ENCODE measurements at regions not wholly inside any gene's neighbourhood (a gene's known extent, or its start where the extent isn't known, plus 50 kb on each side); places are given as distances from the start of the nearest gene placed in this dataset.

DNA sequence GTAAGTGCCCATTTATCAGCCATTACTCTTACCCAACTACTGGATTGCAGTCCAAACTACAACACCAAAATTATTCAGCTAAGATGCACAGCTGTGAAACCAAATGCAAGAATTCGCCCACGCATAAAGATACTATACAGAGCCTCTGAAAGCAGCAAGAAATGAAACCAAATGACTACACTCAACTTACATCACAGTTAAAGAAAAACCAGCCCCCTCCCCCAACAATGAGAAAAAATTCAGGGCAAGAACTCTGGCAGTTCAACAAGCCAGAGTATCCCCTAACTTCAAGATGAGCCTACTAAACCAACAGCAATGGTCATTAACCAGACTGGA lies 209.1 kb upstream of the VWC2 start:
- H3K9me3 ChIP-seq (replicated peaks in 1 of 11) = peaks cover 0 to 22% (median 0%) of the 10 kb centered on the region in 11 experiments; a peak in 6 of 22 replicates
- H4K20me1 ChIP-seq = no peaks in the 10 kb centered on the region
- H3K4me1 ChIP-seq = peaks cover 0 to 6% (median 0%) of the 10 kb centered on the region in 10 experiments; a peak in 3 of 20 replicates
- no peaks in the 10 kb centered on the region for H3K27me3 ChIP-seq
- no peaks in the 10 kb centered on the region for H3K36me3 ChIP-seq
- no peak for TF ChIP-seq Cebpa-rat (IDR thresholded peaks at IDR 0.05)
- H3K9ac ChIP-seq = no peak overlapping the region
- H3K4me2 ChIP-seq = peak overlapping the region in 1 of 11 experiments; percentile 9; a peak in 1 of 22 replicates
- no peak overlapping the region for H3K4me3 ChIP-seq
- H3K27ac ChIP-seq = no peak overlapping the region

DNA sequence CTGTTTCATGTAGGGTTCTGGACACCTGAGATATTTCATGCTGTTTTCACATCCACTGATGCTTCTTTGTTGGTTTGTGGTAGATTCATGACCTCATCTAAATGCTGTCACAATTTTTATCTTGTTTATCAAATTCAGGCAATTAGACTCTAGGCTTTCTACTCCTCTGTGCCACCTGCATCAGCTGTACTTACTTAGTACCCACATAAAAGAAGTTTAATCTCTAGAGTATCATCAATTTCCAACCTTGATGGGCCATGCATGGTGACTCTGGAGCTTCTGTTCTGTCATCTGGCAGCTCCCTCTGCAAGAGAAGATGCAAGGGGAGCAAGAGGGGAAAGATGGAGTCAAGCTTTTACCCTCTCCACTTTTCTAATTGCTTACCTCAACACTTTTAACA lies 195.9 kb upstream of the VWC2 start:
- Histone ChIP-seq H3K4me2 (no peak overlapping the region), H3K27me3 (no peaks in the 10 kb centered on the region), H3K27ac (no peak overlapping the region), H3K9ac (no peak overlapping the region), H3K36me3 (no peaks in the 10 kb centered on the region), H4K20me1 (no peaks in the 10 kb centered on the region), H3K4me1 (peaks cover 0 to 33% (median 17%) of the 10 kb centered on the region in 10 experiments; a peak in 10 of 20 replicates), H3K9me3 (replicated peaks in 1 of 11) (peaks cover 0 to 2% (median 0%) of the 10 kb centered on the region in 11 experiments; a peak in 2 of 22 replicates), H3K4me3 (no peak overlapping the region)
- TF ChIP-seq Cebpa-rat (IDR thresholded peaks at IDR 0.05) = no peak

DNA sequence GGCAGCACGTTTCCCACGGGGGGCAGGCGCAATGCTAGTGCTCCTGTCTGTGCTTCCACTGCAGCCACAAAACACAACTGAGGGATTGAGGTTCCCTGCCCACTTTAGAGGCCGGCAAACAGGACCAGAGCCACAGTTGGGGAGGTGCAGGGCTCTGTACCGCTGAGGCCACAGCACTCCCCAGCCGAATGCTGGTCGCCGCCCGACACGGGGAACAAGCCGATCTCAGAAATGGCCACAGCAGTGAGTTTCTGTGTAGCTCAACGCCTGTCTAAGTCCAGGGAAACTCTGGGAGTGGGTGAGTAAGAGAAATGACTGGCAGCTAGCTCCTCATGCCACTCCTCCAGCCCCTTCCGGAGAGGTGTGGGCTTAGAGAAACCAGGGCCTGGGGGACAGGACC lies 194.0 kb upstream of the VWC2 start:
- H3K36me3 ChIP-seq = no peaks in the 10 kb centered on the region
- no peaks in the 10 kb centered on the region for H3K27me3 ChIP-seq
- H3K4me2 ChIP-seq = peak overlapping the region in 1 of 11 experiments; percentile 86; a peak in 2 of 22 replicates
- H4K20me1 ChIP-seq = no peaks in the 10 kb centered on the region
- no peak overlapping the region for H3K4me3 ChIP-seq
- H3K4me1 ChIP-seq = peaks cover 0 to 37% (median 17%) of the 10 kb centered on the region in 10 experiments; a peak in 10 of 20 replicates
- H3K9ac ChIP-seq = no peak overlapping the region
- no peak for TF ChIP-seq Cebpa-rat (IDR thresholded peaks at IDR 0.05)
- peak overlapping the region in 2 of 11 experiments; percentile 12 to 49; a peak in 1 of 22 replicates for H3K27ac ChIP-seq
- H3K9me3 ChIP-seq (replicated peaks in 1 of 11) = peaks cover 0 to 11% (median 0%) of the 10 kb centered on the region in 11 experiments; a peak in 3 of 22 replicates

DNA sequence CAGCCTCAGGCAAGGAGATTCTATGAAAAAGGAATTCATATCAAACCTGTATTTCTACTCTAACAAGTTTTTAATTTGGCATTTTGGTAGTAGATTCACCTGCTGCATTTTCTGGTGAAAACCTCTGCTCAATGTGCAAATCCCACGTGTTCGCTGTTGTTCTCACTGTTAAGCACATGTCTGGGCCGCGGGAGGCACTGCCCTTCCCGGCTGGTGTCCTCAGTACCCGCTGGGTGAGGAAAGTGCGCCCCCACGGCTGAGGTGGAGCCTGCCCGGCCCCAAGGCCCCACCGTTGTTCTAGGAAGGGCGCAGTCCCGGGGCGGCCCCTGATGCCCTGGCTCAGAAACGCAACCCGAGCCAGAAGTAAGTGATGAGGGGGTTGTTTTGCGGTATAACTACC lies 193.4 kb upstream of the VWC2 start:
- TF ChIP-seq Cebpa-rat (IDR thresholded peaks at IDR 0.05) = no peak
- Histone ChIP-seq H3K27ac (peak overlapping the region in 4 of 11 experiments; percentile 36 to 67 (median 52); a peak in 7 of 22 replicates), H4K20me1 (no peaks in the 10 kb centered on the region), H3K27me3 (no peaks in the 10 kb centered on the region), H3K9ac (no peak overlapping the region), H3K9me3 (replicated peaks in 1 of 11) (peaks cover 0 to 11% (median 0%) of the 10 kb centered on the region in 11 experiments; a peak in 3 of 22 replicates), H3K36me3 (no peaks in the 10 kb centered on the region), H3K4me3 (no peak overlapping the region), H3K4me1 (peaks cover 0 to 40% (median 18%) of the 10 kb centered on the region in 10 experiments; a peak in 11 of 20 replicates), H3K4me2 (peak overlapping the region in 5 of 11 experiments; percentile 48 to 86 (median 63); a peak in 9 of 22 replicates)

DNA sequence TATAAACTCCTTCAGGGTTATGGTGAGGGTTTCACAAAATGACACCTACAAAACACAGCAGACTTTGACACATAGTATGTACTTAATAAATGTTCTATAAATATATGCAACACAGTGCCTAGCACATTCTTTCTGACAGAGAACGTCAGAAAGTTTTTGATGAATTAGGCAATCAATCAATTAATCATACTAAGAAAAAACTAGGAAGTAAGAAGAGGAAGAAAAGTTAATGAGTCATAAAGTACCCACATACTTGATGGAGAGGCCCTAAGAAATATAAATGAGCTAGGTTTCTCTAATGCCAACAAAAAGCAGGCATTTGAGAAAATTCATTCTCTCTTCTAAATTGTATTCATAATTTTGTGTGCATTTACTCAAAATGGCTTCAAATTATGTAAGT lies 192.7 kb upstream of the VWC2 start:
- peak overlapping the region in 6 of 11 experiments; percentile 24 to 86 (median 58); a peak in 11 of 22 replicates for H3K4me2 ChIP-seq
- no peaks in the 10 kb centered on the region for H3K36me3 ChIP-seq
- no peaks in the 10 kb centered on the region for H3K27me3 ChIP-seq
- H3K9ac ChIP-seq = peak overlapping the region in 2 of 11 experiments; percentile 12 to 16; a peak in 2 of 22 replicates
- no peak overlapping the region for H3K4me3 ChIP-seq
- H3K9me3 ChIP-seq (replicated peaks in 1 of 11) = peaks cover 0 to 11% (median 0%) of the 10 kb centered on the region in 11 experiments; a peak in 3 of 22 replicates
- H4K20me1 ChIP-seq = no peaks in the 10 kb centered on the region
- H3K4me1 ChIP-seq = peaks cover 0 to 47% (median 23%) of the 10 kb centered on the region in 10 experiments; a peak in 11 of 20 replicates
- TF ChIP-seq Cebpa-rat (IDR thresholded peaks at IDR 0.05) = no peak
- H3K27ac ChIP-seq = peak overlapping the region in 4 of 11 experiments; percentile 36 to 69 (median 58); a peak in 8 of 22 replicates

DNA sequence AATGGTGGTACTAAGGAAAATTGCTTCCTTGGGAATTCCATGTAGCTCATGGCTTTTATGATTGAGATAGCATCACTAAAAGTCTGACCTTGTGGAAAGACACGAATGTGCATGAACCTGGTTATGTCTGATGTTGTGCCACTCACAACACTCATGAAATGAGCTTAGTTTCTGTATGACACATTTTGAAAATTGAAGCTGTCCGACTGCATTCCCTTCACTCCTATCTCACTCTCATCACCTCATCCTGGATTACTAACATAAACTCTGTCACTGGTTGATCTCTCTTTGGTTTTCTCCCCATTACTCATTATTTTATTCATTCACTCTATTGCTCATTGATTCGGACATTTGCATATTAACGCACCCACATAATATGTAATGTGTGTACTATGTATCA lies 190.0 kb upstream of the VWC2 start:
- TF ChIP-seq Cebpa-rat (IDR thresholded peaks at IDR 0.05) = no peak

DNA sequence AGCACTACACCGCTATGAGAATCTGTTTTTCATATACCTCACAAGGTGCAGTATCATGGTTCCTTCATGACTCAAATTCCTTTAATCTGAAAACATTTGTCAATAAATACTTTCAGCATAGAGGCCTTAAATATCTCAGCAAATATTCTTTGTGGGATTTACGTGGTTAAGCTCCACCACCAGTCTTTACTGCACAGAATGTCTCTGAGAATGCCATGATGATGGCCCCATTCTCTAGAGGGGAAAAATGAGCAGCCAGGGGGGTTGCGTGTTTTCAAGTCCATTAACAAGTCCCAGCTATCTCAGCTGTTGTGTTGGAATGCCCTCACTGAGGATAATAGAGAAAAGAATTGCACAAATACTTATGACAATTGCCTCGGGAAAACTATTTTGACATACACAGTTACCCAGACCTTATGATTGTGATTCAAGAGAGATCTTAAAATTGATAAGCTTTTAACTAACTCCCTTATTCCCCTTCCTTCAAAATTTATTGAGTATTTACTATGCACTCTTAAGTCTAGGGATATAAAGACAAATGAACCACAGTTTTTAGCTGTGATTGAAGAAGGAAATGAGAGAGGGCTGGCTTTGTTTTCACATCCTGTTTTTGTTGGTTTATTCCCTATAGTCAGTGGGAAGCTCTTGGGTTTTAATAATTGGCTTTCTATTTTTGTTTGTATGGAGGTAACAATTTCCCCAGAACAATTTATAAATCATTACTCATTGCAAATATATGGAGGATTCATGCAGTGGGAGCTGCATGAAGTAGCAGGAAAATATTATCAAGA lies 176.5 kb upstream of the VWC2 start:
- peak overlapping the region; percentile 14 to 90 (median 73); a peak in 21 of 22 replicates for H3K4me2 ChIP-seq
- peaks cover 15 to 59% (median 36%) of the 10 kb centered on the region in 10 experiments for H3K4me1 ChIP-seq
- peak overlapping the region in 10 of 11 experiments; percentile 2 to 86 (median 77); a peak in 18 of 22 replicates for H3K27ac ChIP-seq
- no peak; a peak in 1 of 22 replicates for TF ChIP-seq Cebpa-rat (IDR thresholded peaks at IDR 0.05)
- H4K20me1 ChIP-seq = no peaks in the 10 kb centered on the region
- peak overlapping the region in 2 of 10 experiments; percentile 3 to 8; a peak in 2 of 20 replicates for H3K4me3 ChIP-seq
- H3K27me3 ChIP-seq = no peaks in the 10 kb centered on the region
- H3K9ac ChIP-seq = peak overlapping the region in 6 of 11 experiments; percentile 9 to 59 (median 40); a peak in 8 of 22 replicates
- no peaks in the 10 kb centered on the region for H3K36me3 ChIP-seq
- H3K9me3 ChIP-seq (replicated peaks in 1 of 11) = 0 out of 22 replicates have a peak, but pooled peaks cover 0 to 4% (median 0%) of the 10 kb centered on the region in 11 experiments

More for the DNA sequence above, 190.0 kb upstream of the VWC2 start:
- H3K4me2 ChIP-seq = no peak overlapping the region
- no peaks in the 10 kb centered on the region for H3K27me3 ChIP-seq
- peaks cover 0 to 11% (median 0%) of the 10 kb centered on the region in 11 experiments; a peak in 3 of 22 replicates for H3K9me3 ChIP-seq (replicated peaks in 1 of 11)
- H4K20me1 ChIP-seq = no peaks in the 10 kb centered on the region
- peaks cover 0 to 47% (median 23%) of the 10 kb centered on the region in 10 experiments; a peak in 11 of 20 replicates for H3K4me1 ChIP-seq
- H3K9ac ChIP-seq = no peak overlapping the region
- no peak overlapping the region for H3K4me3 ChIP-seq
- H3K36me3 ChIP-seq = no peaks in the 10 kb centered on the region
- H3K27ac ChIP-seq = no peak overlapping the region

DNA sequence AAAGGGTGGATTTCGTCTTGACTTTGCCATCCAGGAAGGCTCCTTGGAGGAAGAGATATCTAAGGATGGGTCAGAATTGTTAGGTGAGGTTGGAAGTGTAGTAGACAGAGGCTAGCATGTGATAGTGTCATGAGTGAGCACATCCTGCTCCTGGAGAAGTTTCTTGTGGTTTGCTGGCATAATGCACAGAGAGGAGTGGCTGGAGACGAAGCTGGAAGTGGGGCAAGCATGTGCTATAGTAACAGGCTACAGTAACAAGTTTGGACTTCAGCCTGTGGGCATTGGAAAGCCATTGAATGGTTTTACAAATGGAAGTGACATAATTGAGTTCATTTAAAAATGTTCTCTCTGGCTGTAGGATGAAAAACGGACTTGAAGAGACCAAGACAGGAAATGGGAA lies 175.6 kb upstream of the VWC2 start:
- peak overlapping the region in 1 of 10 experiments; percentile 25; a peak in 1 of 20 replicates for H3K4me3 ChIP-seq
- H4K20me1 ChIP-seq = no peaks in the 10 kb centered on the region
- H3K9ac ChIP-seq = peak overlapping the region in 6 of 11 experiments; percentile 33 to 62 (median 56); a peak in 10 of 22 replicates
- TF ChIP-seq Cebpa-rat (IDR thresholded peaks at IDR 0.05) = no peak; a peak in 1 of 22 replicates
- no peaks in the 10 kb centered on the region for H3K27me3 ChIP-seq
- peak overlapping the region; percentile 6 to 90 (median 73); a peak in 20 of 22 replicates for H3K4me2 ChIP-seq
- peaks cover 15 to 59% (median 36%) of the 10 kb centered on the region in 10 experiments for H3K4me1 ChIP-seq
- H3K36me3 ChIP-seq = no peaks in the 10 kb centered on the region
- H3K27ac ChIP-seq = peak overlapping the region in 10 of 11 experiments; percentile 41 to 86 (median 77); a peak in 18 of 22 replicates
- H3K9me3 ChIP-seq (replicated peaks in 1 of 11) = 0 out of 22 replicates have a peak, but pooled peaks cover 0 to 4% (median 0%) of the 10 kb centered on the region in 11 experiments

DNA sequence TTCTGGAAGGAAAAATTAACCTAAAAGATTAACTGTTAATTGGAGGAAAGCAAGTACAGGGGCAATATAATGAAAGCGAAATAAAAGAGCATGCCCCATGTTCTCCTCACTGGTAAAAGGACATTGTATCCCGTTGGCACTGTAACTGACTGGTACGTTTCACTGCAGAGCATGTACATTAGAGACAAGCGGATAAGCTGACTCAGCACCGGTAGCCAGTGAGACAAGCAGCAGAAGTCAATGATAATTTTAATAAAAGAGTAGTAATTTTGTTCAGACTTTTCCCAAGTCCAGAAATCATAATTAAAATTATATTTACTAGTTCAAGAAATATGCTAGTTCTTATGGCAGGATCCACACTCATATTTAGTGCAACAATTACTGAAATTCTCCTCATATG lies 161.5 kb upstream of the VWC2 start:
- Histone ChIP-seq H3K4me1 (no peaks in the 10 kb centered on the region), H3K4me2 (no peak overlapping the region), H3K36me3 (no peaks in the 10 kb centered on the region), H3K4me3 (no peak overlapping the region), H3K27ac (no peak overlapping the region), H3K9ac (no peak overlapping the region), H3K9me3 (replicated peaks in 1 of 11) (peaks cover 0 to 11% (median 6%) of the 10 kb centered on the region in 11 experiments; a peak in 11 of 22 replicates), H3K27me3 (no peaks in the 10 kb centered on the region), H4K20me1 (no peaks in the 10 kb centered on the region)
- TF ChIP-seq Cebpa-rat (IDR thresholded peaks at IDR 0.05) = no peak

All from BLaER1 treated with 17β-estradiol and CSF1 and Interleukin-3, amounts not matched to agents 10 nM and 100 nM (cell line).